ENCODE measurements at regions not wholly inside any gene's neighbourhood (a gene's known extent, or its start where the extent isn't known, plus 50 kb on each side); places are given as distances from the start of the nearest gene placed in this dataset.

DNA sequence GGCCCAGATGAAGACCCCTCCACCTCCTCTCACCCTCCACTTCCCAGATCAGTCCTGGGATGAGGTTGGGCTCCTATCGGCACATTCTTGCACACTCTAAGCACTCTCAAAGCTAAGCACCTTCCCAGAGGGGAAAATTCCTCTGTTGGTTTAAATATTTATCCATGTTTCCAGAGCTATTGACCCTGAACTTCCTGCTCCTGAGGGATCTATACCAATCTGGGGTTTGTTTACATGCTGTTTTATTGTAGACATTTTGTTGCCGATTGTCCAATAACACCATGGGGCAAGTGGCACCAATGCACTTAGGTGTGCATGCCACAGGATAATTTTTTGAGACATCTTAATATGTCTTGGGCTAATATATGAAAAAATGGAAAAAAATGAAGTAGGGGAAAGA, 476.2 kb downstream of the SLC4A3 start:
- POLR2A ChIA-PET = no interaction called here
- DNase-seq (ENCODE audit: low spot score) = no peak
- BruUV-seq (replicated peaks) = no TSS peak

More for the DNA sequence above, 476.2 kb downstream of the SLC4A3 start:
- Histone ChIP-seq H3K9me3 (ENCODE audit: low read length) (no peaks in the 10 kb centered on the region), H3K27ac (ENCODE audit: extremely low read length, insufficient read depth, low read length) (no peak overlapping the region), H3K4me1 (ENCODE audit: insufficient read depth, low read length) (no peaks in the 10 kb centered on the region), H3K36me3 (replicated peaks in 1 of 2; ENCODE audit: control insufficient read depth in 1 of 2, insufficient read depth in 2 of 2, low read length in 2 of 2) (no peaks in the 10 kb centered on the region), H3K9ac (ENCODE audit: insufficient read depth, low read depth, low read length) (no peak overlapping the region), H3K79me2 (ENCODE audit: insufficient read depth, low read length) (no peaks in the 10 kb centered on the region), H4K20me1 (ENCODE audit: insufficient read depth, low read length) (no peaks in the 10 kb centered on the region), H3K27me3 (ENCODE audit: control insufficient read depth in 1 of 2, insufficient read depth in 2 of 2, low read length in 2 of 2) (peaks cover 1 to 21% of the 10 kb centered on the region in 2 experiments; a peak in 3 of 5 replicates), H3K4me2 (ENCODE audit: low read depth, low read length) (no peak overlapping the region), H2AFZ (ENCODE audit: low read length) (no peak overlapping the region), H3K4me3 (replicated peaks in 1 of 3; ENCODE audit: insufficient read depth in 1 of 3, low read depth in 2 of 3, low read length in 3 of 3) (no peak overlapping the region)
- TF ChIP-seq BRD4 (CRISPR knock-in tag; IDR thresholded peaks at IDR 0.05) = no peak
- TF ChIP-seq ZNF607 (CRISPR knock-in tag; IDR thresholded peaks at IDR 0.05; ENCODE audit: borderline replicate concordance) = no peak
- TF ChIP-seq, protein P1, sequence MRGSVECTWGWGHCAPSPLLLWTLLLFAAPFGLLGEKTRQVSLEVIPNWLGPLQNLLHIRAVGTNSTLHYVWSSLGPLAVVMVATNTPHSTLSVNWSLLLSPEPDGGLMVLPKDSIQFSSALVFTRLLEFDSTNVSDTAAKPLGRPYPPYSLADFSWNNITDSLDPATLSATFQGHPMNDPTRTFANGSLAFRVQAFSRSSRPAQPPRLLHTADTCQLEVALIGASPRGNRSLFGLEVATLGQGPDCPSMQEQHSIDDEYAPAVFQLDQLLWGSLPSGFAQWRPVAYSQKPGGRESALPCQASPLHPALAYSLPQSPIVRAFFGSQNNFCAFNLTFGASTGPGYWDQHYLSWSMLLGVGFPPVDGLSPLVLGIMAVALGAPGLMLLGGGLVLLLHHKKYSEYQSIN (CRISPR knock-in tag; IDR thresholded peaks at IDR 0.05; ENCODE audit: borderline replicate concordance) = no peak
- no peak for TF ChIP-seq MYC (CRISPR knock-in tag; IDR thresholded peaks at IDR 0.05; ENCODE audit: borderline replicate concordance)
- no peak for TF ChIP-seq HNF4G (IDR thresholded peaks at IDR 0.05; ENCODE audit: borderline replicate concordance, low read depth, low read length)
- TF ChIP-seq HNF4G (CRISPR knock-in tag; IDR thresholded peaks at IDR 0.05; ENCODE audit: borderline replicate concordance, low read depth) = no peak
- TF ChIP-seq ASH2L (IDR thresholded peaks at IDR 0.05; ENCODE audit: insufficient read length, low read depth, low read length) = no peak
- no peak for TF ChIP-seq ZNF282 (IDR thresholded peaks at IDR 0.05; ENCODE audit: partially characterized antibody)
- TF ChIP-seq ZNF563 (CRISPR knock-in tag; IDR thresholded peaks at IDR 0.05) = no peak
- no peak for TF ChIP-seq NFE2L1 (CRISPR knock-in tag; IDR thresholded peaks at IDR 0.05; ENCODE audit: borderline replicate concordance)
- no peak for TF ChIP-seq ZNF772 (CRISPR knock-in tag; IDR thresholded peaks at IDR 0.05)
- no peak for TF ChIP-seq CCAR2 (optimal IDR thresholded peaks at IDR 0.05; ENCODE audit: low read depth, low read length)
- TF ChIP-seq SYNCRIP (IDR thresholded peaks at IDR 0.05; ENCODE audit: insufficient read depth, low read depth, low read length) = no peak
- TF ChIP-seq E2F2 (CRISPR knock-in tag; IDR thresholded peaks at IDR 0.05; ENCODE audit: borderline replicate concordance) = no peak
- TF ChIP-seq KLF12 (CRISPR knock-in tag; IDR thresholded peaks at IDR 0.05; ENCODE audit: borderline replicate concordance) = no peak
- no peak for TF ChIP-seq WIZ (CRISPR knock-in tag; IDR thresholded peaks at IDR 0.05)
- no peak for TF ChIP-seq MED1 (CRISPR knock-in tag; IDR thresholded peaks at IDR 0.05)
- no peak for TF ChIP-seq ZNF674 (CRISPR knock-in tag; IDR thresholded peaks at IDR 0.05; ENCODE audit: low read depth)
- no peak for TF ChIP-seq SPEN (CRISPR knock-in tag; IDR thresholded peaks at IDR 0.05; ENCODE audit: low read depth)
- TF ChIP-seq DR1 (CRISPR knock-in tag; IDR thresholded peaks at IDR 0.05) = no peak
- in situ Hi-C loops (cut with HindIII; ENCODE audit: extremely low pct_ligation_motif_present, low pct_unique_long_range_greater_than_20kb) = no loop called here
- WGBS (ENCODE audit: low lambda C conversion rate) = 2% methylated on average over 2 of the region's 2 CpGs
- intact Hi-C loops (cut with micrococcal nuclease; ENCODE audit: unreplicated experiment) = no loop called here
- ATAC-seq = no peak
- CTCF ChIA-PET (ENCODE audit: low intra/inter-chr PET ratio, low total read pairs) = no interaction called here
- no peak for FAIRE-seq
